C4-2B (cell line): ENCODE measurements at regions not wholly inside any gene's neighbourhood (a gene's known extent, or its start where the extent isn't known, plus 50 kb on each side); places are given as distances from the start of the nearest gene placed in this dataset.
"Not testable (repeated sequence)": the region's sequence is repeated elsewhere in the genome, so short reads cannot be mapped to it uniquely, and the experiment has no call there.

Experiments
- H3K27ac ChIP-seq: fragments of 450-650 bp; 2 replicates; pipeline ENCODE4 v1.5.1; 2017
- CTCF ChIP-seq: fragments of 450-650 bp; conservative IDR thresholded peaks from 2 replicates; pipeline ENCODE4 v1.5.1; 2017; ENCODE audit warnings: mild to moderate bottlenecking
- ZFX ChIP-seq: fragments of 450-650 bp; IDR thresholded peaks from 2 replicates; pipeline ENCODE4 v1.6.1; 2017

GRCh38 chr11:130979386-130979972 is 63.2 kb upstream of the SNX19 start:
- no peak overlapping the region for H3K27ac ChIP-seq
- TF ChIP-seq CTCF, result peak; percentile 68
- no peak for TF ChIP-seq ZFX

GRCh38 chr11:130980071-130980862 is 64.0 kb upstream of the SNX19 start:
- no peak overlapping the region for H3K27ac ChIP-seq
- TF ChIP-seq ZFX (no peak), CTCF (no peak)

GRCh38 chr11:130984241-130984640 is 68.0 kb upstream of the SNX19 start:
- not testable (repeated sequence) for H3K27ac ChIP-seq

GRCh38 chr11:130992788-130993187 is 76.5 kb upstream of the SNX19 start:
- H3K27ac ChIP-seq, result no peak overlapping the region
- no peak for TF ChIP-seq ZFX
- TF ChIP-seq CTCF, result no peak

- H3K27ac ChIP-seq, result no peak overlapping the region
- TF ChIP-seq ZFX (no peak), CTCF (no peak)
These were observed 77.8 kb upstream of the SNX19 start for GRCh38 chr11:130994043-130994442.

GRCh38 chr11:130995266-130995665 is 79.0 kb upstream of the SNX19 start:
- H3K27ac ChIP-seq, result no peak overlapping the region
- TF ChIP-seq ZFX, result no peak
- no peak for TF ChIP-seq CTCF

GRCh38 chr11:130997278-130997677 is 81.0 kb upstream of the SNX19 start:
- H3K27ac ChIP-seq, result no peak overlapping the region
- TF ChIP-seq CTCF, result no peak
- no peak for TF ChIP-seq ZFX

- TF ChIP-seq CTCF, result no peak
- no peak for TF ChIP-seq ZFX
These were observed 82.8 kb upstream of the SNX19 start for GRCh38 chr11:130999086-130999485.

More at GRCh38 chr11:130999086-130999485, 82.8 kb upstream of the SNX19 start:
- H3K27ac ChIP-seq, result no peak overlapping the region
